HT1080 (cell line): ENCODE measurements at regions not wholly inside any gene's neighbourhood (a gene's known extent, or its start where the extent isn't known, plus 50 kb on each side); places are given as distances from the start of the nearest gene placed in this dataset.

Experiments
- DNase-seq: peaks from one replicate; pipeline ENCODE4 v3.0.0-alpha.2; 2015; ENCODE audit warnings: low read depth

GRCh38 chr5:56550227-56550626 is 265.1 kb upstream of the MAP3K1 start:
- no peak for DNase-seq

DNA sequence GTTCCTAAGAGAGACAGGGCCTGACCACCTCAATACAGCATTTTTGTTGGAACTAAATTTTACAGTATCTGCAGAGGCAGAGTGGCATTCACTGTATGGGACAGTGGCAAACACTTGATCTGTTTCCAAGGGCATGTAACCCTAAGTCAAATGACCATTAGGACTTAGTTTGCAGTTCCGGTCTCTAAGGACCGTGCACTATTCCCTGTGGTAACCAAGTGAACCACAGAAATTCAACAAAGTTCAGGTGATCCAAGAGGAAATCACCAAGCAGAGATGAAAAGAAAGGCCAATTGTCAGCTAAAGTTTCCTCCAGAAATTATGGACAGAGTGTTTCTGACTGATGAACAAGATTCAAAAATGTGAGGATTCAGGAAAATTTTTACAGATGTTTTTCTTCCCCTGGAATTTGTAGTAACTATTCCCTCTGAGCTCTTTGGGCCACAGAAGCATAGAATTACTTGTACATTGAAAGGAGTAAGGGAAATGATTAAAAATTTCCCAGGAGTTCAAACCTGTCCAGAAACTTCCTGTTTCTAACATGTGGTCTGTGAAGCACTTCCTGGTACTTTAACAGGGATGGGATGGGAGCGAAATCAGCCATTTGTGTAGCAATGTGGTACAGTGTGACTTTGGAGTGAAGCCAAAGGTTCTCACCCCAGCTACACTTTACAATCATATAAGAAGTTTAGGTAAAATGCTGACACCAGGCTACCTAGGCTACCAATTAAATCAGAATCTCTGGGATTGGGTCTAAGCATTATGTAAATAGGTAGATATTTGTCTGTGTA is 266.1 kb upstream of the MAP3K1 start:
- no peak for DNase-seq

- DNase-seq = no peak
Observed at GRCh38 chr5:56545016-56545415, 270.3 kb upstream of the MAP3K1 start.

- DNase-seq = peak; percentile 53
Observed at GRCh38 chr5:56543441-56544388, 271.6 kb upstream of the MAP3K1 start.

DNA sequence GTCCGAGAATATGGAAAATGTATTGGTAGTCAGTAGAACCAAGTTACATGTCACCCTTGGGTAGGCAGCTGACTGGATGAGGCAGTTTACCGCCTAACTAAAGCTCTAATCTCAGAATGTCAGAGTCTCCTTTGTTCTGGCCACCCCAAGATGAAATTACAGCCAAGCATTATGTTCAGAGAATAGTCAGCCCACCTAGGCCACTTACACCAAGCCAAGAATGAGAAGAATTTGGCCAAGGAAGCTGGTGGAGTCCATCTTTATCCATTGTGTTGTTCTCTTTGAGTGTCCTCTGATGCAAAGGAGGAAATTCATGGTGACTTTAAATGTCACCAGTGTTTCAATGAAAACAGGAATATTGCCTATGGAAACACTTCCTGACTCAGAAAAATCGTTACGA is 275.1 kb upstream of the MAP3K1 start:
- no peak for DNase-seq

DNA sequence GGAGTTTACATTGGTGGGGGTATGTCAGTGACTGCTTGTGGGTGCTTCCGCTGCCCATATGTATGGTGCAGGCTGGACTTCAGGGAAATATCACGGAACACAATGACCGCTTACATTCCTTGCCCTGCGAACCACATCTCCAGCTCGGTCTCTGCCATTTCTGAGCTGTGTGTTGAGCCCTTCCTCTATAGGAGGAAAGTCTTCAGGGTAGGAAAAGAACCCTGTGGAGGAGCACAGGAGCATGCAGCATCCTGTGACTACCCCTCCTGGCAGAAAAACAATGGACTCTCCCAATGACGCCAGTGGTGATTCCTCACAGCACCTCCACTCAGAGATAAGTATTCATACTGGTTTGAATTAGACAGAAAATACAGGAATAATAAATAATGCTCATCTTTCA is 276.8 kb upstream of the MAP3K1 start:
- no peak for DNase-seq

DNA sequence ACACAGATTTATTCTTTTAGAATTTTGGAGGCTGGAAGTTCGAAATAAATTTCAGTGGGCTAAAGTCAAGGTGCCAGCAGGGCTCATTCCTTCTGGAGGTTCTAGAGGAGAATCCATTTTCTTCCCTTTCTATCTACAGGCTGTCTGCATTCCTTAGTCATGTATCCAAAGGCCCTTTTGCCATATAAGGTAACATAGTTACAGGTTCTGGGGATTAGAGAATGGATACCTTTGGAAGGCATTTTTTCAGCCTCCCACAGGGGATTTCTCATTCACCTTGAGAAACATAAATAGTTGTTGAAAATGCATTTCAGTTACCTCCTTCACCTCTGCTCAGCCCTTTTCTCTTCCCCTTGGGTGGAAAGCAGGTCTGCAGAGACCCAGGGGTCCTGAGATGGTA is 280.0 kb upstream of the MAP3K1 start:
- no peak for DNase-seq

DNA sequence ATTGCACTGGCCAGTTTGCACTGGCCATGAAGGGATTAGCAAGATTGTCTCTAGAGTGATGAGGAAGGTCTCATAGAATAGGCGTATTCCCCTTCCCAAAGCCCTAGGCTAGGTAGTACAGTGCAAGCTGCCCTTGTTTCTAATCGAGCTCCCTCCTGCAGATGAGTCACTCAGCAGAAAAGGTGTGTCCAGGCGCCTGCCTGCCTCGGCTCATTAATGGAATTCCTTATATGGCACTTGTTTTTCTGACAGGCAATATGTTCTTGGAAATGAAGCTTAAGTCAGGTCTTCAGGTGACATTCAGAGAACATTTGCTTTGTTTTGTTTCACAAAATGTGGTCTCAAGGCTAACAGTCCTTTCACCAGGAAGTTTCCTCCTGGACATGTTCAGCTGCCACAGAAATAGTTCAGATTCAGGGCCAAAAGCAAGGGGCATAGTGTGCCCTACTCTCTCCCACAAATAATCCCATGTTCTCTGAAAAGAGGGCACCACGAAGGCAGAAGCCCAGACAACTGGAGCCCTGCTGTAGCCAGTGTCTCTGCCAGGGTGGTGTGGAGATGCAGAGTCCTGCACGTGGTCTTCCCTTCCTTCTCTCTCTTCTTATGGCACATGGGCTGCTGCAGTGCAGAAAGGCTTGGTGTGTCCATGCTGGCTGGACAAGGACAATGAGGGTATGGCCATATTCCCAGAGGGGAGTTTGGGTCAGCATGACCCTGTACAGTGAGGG is 281.1 kb upstream of the MAP3K1 start:
- peak; percentile 25 for DNase-seq

DNA sequence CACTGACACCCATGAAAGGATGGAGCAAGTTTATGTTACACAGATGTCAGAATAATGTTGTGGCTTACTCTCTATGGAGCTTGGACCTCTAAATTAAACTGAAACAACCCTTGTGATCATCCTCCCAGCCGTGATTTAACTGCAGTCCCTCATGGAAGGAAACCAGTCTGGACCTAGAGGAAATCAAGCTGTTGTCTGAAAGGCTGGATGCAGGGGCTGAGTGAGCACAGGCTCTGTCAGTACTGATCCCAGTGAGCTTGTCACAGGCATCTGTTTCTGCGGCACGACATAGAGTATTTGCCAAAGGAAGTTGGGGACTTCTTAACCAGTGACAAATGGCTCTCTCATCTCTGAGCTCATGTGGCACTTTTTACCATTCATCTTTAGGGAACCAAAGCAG is 282.9 kb upstream of the MAP3K1 start:
- DNase-seq = no peak

DNA sequence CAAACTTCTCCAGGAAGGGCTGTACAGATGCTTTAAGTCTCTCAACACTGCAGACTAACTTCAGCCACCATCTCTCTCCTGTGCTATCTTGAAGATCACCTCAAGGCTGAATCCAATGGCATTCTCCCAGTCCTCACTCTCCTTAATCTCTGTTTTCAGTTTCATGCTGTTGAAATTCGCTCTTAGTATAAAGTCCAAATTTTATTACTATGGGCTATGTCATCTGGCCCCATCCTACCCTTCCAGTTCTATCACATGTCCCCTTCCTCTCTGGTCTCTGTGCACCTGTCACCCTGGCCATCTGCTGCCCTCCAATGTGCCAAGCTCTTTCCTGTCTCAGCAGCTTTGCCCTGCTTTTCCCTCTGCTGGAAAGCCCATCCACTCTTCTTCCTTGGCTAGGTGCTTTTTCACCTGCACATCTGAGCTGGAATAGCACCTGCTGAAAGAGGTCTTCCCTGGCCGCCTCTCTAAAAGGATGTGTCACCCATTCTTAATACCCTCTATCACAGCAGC is 284.7 kb upstream of the MAP3K1 start:
- DNase-seq = no peak

- no peak for DNase-seq
Observed at GRCh38 chr5:56529666-56530430, 285.5 kb upstream of the MAP3K1 start.

DNA sequence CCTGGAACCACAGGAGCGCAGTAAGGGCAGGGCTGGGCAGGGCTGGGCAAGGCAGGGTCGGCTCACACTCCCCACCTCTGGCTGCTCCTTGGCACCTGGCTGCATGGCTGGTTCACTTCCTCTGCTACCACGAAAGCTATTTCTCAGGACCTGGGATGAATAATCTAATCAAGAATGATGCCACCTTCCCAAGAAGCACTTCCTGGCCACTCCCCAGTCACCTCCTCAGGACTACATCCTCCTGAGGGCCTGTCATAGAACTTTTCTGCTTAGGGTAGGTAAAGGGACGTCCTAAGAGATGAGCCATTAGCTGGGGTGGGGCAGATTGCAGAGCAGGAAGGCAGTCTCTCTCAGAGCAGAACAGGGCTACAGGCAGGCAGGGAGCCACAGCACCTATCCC is 288.2 kb upstream of the MAP3K1 start:
- no peak for DNase-seq

GRCh38 chr5:56525113-56525512 is 290.2 kb upstream of the MAP3K1 start:
- peak; percentile 26 for DNase-seq

- DNase-seq = no peak
Observed at GRCh38 chr5:56523790-56524575, 290.9 kb upstream of the ANKRD55 start.

DNA sequence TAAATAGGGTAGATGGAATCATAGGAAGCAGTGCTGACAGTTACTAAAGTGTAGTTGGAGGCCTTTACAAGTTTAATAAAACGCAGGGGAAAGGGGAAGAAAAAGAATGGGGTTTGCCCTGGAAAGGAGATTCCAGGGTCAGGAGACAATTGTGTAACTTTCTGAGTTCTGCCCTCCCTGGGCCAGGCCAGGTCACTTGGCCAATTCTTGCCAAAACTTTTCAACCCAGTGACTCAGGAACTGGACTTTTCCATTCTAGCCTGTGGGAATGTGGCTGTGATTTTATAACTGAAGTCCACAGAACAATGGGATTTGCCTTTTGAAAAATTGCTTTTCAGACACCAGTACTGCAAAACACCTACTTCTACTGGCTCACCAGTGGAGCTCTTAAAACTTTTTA is 289.8 kb upstream of the ANKRD55 start:
- DNase-seq = no peak

- no peak for DNase-seq
Observed at GRCh38 chr5:56522169-56522568, 289.0 kb upstream of the ANKRD55 start.

GRCh38 chr5:56520986-56521730 is 288.0 kb upstream of the ANKRD55 start:
- DNase-seq = no peak

DNA sequence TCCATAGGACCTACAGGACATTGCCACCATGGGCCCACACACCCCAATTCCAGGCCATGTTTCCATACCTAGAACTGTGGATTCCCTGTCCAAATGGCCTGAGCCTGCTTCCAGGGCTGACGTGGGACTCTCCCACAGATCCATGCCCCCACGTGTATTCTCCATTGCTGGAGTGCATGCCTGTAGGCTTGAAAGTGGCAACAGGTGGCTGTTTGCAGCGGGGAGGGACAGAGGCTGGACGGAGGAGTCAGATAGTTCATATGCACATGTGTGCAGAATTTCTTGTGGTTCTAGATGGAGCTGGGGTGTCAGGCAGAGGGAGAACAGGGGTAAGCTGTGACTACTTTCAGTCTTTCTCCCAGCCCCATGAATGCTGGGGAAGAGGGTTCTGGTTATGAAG is 285.7 kb upstream of the ANKRD55 start:
- DNase-seq = no peak

DNA sequence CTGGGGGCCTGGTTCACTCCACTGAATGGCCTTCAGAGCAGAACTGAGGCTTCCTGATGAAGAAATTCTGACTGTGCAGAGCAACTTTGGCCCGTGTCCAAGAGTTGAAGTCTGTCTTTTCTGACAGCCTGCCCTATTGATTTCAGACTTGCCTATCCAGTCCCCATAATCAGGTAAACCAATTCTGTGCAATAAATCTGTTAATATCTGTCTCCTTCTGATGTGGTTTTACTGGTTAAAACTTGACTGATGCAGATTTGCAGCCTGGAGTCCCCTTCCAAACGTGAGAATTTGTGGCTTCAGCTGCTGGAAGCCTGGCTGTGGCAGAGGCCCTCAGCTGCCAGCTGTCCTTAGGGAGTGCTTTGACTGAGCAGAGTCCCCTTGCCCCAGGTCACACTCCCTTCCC is 283.9 kb upstream of the ANKRD55 start:
- no peak for DNase-seq
